T-helper 22 cell (primary cell): ENCODE measurements at regions not wholly inside any gene's neighbourhood (a gene's known extent, or its start where the extent isn't known, plus 50 kb on each side); places are given as distances from the start of the nearest gene placed in this dataset.

ENCODE experiments used
- DNase-seq: peaks from one replicate; pipeline ENCODE4 v3.0.0-alpha.2; 2020; ENCODE audit warnings: low read depth

DNA sequence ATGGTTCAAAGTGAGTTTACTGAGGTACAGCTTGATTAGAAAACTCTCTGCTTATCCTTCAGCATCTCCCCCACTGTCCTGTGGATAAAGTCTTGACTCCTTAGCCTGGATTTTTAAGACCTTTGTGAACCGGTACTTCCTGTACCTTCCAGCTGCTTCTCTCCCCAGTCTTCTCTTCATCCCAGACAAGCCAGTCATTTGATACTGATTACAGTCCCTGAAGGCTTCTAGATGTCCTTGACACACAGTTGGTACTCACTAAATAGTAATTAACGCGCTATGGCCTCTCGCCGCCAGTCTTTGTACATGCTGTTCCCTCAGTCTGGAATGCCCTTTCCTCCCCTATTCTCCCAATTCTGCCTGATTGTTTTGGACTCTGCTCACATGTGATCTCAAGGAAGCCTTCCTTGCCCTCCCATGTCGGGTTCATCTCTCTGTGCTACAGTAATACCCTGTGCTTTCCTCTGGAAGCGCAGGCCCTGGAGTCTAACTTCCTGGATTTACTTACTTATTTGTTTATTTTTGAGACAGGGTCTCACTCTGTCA, 50.6 kb upstream of the PTGR2 start:
- no peak for DNase-seq

DNA sequence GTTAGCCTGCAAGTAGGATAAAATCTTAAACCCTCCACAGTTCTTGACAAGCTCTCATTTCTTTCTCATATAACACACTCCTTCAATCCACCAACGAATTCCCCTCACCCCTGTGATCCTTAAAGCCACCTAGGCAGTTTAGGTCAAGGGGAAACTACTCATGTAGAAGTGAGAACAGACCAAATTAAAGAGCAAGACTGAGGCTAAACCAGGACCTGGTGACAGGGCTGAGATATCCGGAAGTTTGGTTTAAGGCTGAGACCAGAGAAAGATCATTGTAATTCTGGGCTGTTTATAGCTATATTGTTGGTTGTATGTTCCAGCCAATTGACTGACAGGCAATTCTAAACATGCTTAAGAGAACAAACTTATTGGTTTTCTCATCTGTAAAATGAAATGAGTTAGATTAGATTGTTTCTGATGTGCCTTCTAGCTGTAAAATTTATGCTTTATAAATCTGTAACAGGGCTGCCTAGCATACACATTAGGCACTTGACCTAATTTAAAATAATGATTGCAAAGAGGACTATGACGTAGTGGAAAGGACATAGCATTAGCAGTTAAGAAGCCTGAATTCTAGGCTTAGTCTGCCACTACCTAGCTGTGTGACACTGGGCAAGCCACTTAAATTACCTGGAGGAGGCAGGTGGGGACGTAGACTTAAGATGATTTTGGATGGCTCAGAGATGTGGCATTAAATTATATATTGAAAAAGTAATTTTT, 53.9 kb upstream of the PTGR2 start:
- DNase-seq: no peak

DNA sequence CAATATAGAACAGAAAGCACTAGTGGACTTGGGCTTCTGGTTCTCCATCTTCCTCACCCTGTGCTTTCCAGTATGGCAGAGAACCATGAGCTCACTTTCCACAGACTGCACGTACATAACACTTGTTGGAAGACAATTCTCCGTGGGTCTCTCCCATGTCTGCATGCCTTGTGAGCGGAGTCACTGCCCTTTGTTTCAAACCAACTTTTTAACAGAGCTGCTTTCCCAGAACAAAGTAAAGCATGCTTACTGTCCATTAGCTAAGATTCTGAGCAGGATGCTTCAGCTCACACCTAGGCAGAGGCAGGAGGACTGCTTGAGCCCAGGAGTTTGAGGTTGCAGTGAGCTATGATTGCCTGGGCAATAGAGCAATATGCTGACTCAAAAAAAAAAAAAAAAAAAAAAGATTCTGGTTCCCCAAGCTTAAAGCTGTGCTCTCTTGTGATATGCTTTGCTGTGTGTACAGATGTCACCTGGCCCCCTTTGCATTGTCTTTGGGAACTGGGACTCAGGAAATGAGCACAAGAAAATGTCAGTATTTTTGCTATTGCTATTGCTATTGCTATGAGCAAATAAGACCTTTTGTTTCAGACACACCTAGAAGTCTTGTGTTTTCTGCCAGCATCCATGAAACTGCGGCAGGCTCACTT, 54.6 kb upstream of the PTGR2 start:
- DNase-seq: no peak

DNA sequence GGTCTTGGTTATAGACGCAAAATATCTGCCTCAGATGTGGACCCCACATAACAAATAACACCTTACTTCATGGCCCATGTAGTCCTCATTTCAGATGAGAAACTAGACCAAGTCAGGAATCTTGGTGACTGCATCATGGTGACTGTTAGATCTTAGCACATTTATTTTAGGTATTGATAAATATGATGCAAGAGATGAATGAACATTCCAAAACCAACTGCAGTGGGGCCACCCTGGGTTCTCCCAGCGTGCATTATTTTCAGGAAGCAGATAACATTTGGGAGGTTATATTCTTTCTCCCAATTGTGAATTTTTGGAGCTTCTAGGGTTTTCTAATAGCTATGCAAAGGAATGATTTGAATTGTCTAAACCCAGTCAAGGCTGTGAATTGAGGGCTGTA, 55.2 kb upstream of the PTGR2 start:
- no peak for DNase-seq

DNA sequence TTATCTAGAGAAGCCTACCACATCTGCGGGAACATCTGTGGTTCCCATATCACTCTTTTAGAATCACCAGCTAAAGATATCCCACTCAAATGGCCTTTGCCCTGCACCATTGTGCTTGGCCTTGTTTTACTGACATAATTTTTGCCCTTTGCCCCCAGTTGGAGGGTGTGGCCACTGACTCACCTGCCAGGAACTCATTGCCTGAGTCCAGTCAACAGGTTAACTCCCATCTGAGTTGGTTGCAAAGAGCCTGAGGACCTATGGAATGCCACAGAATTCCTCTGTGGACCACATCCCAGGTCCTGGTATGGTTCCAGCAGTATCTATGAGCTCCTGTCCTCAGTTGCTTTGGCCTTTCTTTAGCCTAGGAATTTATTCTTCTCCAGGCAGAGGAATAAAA, 55.7 kb upstream of the PTGR2 start:
- no peak for DNase-seq

DNA sequence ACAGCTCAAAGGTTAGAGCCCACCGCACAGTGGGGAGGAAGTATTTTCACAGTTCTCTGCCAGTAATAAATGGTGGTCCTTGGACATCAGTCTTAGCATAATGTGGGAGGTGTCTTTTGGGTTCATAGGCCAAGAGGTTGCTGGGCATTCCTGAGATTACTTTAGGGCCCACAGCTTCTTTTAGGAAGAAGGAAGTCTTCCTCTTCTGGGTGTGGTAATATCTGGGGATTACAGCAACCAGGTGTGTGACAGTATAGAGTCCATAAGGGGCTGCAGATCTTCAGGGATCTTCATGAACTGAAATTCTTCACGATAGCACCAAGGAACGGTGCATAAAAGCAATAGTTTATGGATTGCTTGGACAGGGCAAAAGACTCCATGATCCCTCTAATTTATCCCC, 56.2 kb upstream of the PTGR2 start:
- DNase-seq: no peak

DNA sequence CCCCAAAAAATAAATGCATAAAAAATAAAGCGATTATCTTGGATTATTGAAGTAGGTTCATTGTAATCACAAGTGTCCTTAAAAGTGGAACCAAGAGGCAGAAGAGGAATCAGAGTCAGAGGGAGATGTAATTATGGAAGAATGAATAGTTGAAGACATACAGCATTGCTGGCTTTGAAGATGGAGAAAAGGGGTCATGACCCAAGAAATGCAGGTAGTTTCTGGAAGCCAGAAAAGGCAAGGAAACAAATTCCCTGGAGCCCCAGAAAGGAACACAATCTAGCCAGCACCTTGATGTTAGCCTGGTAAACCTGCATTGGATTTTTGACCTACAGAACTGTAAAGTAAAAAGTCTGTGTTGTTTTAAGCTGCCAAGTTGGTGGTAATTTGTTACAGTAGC, 57.5 kb upstream of the PTGR2 start:
- DNase-seq: no peak

DNA sequence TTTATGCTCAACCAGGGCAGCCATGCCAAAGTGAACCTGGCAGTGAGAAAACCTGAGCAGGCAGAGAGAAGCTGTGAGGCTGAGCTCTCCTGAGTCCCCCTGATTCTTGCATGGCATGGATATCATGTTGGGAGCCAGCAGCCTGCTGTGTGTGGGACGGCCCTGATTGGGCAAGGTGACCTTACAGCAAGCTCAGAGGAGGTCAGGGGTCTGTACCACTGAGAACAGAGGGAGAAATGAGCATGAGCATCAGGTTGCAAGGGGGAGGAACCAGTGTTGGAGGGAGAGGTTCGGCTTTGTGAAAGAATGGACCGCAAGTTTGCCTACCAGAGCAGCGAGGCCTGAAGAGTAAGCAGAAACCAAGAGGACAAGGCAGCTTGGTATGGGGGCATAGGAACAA, 59.1 kb upstream of the PTGR2 start:
- no peak for DNase-seq

DNA sequence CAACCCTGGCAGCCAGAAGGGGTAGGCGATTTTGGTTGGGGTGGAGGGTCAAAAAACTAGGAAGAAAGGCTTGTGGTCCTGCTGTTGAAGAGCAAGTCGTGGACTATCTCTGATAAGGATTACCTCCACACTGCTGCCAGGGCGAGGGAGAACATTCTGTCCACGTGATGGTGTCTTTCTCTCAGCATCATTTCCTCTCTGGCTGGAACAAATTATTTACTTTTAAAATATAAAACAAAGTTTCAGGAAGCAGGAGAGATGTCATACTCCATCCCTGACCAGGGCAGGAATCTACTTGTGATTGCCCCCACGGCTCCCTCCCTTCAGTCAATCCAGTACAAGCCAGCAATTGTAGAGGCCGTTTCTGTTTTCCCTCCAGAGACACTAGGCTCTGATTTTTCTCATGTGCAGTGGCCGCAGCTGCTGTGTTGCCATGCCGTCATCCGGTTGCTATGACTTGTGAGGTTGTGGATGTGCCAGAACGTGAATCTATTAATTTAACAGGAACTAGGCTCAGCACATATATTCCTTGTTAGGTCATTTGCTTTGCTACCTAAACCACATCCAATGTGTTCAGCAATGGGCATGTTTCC, 61.5 kb upstream of the PTGR2 start:
- no peak for DNase-seq

DNA sequence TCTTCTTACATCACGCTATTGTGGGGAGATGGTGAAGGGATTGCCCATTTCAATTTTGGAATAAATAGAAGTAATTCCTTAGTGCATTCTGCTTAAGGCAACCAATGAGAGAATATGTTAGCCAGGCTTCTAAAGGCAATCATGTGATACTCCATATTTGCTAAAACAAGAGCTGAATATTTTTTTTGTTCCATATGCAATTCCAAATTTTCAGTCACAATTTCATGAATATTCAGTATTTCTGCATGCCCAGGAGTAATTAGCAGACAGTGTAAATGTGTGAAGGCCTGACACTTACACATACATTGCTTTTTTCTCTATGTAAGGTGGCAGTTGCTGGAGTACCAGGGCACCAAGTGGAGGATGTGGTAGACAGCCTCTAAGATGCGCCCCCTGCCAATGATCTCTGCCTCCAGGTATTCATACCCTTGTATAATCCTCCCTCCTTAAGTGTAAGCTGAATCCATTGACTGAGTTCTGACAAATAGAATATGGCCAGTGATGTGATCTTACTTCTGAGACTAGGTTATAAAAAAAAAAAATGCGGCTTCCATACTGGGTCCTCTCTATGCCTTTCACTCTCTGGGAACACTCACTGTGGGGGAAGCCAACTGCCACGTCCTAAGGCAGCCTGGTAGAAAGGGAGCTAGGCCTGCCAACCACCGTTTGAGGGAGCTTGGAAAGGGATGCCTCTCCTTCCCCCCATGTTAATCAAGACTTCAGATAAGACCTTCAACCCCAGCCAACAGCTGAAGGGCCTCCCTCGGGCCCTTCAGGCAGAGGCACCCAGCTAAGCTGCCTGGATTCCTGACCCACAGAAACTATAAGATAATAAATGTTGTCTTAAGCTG, 62.7 kb upstream of the PTGR2 start:
- DNase-seq: no peak

DNA sequence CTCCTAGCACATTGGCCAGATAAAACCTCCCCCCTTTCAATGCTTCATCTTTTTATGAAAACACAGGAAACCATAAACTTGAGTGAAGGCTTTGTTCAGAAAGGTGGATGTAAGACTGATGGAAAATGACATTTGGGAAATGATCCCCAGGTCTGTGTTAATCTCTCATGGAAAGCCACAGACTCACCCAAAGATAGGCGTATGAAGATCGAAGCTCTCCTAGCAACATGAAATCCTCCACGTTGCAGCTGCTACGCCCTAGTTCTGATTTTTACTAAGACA, 63.4 kb upstream of the PTGR2 start:
- DNase-seq: no peak

DNA sequence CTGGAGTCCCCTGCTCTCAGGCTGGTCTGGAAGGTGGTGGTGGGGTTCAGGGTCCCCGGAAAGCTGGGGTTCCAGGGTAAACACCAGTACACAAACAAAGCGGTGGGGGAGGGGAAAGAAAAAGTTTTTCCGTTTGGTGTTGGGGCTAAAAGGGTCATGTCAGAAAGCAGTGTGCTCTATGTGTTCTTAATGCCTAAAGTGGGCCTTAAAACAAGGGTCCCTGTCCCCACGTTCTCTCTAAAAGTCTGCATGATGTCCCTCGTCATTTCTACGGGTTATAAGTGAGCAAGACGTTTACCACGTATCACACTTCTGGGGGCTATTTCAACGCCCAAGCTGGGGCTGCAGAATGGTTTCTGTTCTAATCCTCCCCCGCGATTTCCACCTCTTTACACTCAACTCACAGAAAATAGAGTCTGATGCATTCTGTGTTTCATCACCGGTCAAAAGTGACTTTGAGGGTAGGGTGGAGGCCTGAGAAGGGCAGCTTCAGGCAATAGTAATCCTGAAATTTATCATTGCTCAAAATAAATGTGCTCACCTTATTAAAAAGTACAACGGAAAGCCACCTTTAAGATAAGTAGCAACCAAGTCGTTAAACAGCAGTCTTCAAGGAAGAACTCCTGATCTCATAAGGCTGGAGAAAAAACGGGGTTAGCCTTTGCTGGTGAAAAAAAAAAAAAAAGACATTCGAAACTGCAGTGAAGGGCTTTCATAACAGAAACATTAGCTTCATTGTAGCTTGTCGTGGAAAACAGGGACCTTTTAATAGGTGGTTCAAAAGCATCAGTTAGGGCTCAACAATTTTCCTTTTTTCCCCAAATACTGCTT, 63.9 kb upstream of the PTGR2 start:
- DNase-seq: no peak

DNA sequence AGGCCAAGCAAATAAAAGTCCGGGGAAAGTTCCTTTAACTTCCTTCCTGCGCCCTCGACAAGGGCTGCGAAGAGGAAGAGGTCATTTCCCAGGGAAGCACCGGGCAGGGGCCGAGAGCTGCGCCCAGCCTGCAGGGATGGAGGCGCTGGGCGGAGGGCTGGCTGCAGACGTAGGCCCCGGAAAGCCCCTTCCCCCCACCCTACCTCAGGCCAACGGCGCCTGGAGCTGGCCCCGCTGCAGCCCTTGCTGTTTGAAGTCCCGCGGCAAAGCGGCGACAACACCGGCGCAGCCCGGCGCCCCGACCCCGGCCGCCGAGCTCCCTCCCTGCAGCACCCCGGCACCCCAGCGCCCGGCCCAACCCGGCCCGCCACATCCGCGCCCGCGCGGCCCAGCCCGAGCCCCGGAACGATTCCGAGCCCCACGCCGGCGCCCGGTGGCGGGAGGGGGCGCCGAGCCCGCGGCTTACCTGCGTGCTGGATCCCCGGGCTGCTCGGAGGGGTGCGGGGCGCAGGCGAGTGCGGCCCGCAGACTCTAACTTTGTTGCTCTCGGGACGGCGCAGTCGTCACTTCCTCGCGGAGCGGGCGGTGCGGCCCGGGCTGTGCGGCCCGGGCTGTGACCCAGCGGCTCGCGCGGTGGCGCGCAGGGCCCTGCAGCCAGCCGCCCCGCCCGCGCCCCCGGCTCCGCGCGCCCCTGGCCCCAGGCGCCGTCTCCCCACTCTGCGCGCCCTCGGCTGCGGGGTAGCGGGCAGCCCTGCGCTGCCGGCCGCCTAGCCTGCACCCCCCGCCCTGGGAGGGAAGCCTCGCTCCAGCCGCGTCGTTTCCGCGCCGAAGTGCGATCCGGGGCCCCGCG, 64.8 kb upstream of the PTGR2 start:
- DNase-seq: peak; percentile 46

DNA sequence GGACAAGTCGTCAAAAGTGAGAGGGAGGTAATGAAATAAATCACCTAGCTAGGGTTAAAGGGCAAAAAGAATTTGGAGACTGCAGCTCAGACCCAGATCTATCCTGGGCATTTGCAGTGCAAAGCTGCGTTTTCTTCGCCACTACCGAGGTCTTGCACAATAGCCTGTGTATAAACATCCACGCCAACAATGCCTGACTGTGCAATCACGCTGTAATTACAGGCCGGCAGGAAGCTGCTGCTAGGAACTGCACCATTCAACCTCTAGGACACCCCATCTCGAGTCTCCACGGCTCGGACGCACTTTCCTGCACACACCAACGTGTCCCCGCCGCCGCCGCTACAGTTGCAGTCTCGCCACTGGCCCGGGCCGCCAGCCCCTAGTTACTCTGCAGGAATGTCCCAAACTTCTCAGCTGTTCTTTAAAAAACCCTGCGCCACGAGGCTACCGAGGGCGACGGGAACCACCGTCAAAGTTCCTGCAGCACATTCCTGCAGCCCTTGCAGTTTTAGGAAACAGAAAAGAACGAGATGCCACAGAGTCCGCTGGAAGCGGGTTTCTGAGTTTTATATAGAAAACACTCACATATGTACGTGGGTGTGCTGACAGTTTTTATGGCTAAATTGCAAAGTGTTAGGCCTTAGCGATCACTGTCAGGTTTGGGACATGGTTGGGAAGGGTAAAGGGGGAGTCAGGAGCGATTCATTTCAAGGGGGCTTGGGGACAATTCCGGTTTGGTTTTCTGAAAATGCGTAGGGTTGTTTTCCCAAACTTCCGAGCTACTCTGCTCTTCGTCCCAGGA, 65.6 kb upstream of the PTGR2 start:
- peak; percentile 45 for DNase-seq

DNA sequence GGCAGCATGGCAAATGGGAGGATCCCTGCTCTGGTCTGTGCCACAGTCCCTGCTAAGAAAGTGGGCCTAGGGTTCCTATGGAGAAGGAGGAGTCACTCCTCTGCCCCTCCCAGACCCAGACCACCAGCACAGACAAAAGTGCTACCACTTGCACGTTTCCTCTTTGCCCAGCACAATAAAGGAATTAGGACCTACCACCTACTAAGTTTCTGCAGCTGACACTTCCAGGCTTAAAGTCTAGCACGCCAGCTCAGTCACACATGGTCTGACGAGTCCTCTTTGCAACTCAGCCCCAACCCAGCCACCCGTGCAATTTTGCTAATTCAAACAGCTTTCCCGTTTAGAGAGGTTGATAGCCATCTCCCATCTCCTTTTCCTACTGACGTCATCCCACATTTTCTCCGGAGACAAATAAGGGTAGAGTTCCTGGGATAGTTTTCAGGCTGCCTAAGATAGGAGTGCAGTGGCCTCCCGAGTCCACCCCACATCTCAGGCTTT, 66.2 kb upstream of the PTGR2 start:
- DNase-seq: no peak

DNA sequence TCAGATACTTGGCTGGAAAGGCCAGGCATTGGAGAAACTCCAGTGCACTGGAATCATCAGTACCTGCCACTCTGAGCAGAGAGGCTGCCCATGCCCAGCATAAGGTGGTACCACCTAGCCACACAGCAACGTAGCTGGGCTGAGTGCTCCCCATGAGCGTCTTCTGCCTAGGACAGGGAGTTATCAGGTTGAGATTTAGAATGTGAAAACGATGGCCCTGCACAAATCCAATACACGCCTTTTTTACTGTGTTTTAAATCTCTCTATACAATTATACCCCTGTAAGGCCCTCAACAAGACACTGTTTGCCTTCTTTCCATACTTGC, 66.7 kb upstream of the PTGR2 start:
- DNase-seq: no peak

DNA sequence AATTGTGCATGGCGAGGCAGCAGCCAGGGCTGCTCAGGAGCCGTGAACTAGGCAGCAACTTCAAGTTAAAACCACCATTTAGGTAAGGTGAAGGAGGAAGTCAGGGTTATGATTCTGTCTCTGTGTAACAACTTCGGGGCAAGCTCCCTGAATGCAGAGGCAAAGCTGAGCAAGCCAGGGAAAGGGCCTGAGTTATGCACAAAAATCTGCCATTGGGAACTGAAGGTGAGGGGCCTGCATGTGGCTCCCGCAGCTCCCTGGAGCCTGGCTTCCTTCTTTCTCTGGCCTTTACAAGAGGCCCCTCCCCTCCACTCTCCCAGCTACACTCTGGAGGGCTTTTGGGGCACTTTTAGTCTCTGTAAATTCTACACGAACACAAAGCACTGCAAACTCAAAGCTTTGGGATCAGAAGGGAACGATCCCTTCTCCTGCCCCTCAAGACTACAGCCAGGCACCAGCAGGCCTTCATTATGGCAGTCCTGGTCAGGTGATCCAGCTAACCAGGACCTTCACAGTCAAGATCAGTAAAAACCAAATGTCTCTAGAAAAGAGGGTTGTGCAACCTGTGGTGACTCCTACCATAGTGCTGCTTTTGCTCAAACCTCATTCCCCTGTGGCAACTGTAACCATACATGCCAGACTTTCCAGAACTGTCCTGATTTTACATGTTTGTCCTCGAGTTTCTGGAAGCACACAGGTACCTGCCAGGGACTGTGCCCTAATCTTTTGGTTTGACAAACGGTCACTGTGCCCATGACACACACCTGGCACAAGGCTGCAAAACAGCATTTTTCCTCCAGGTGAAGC, 67.2 kb upstream of the PTGR2 start:
- DNase-seq: no peak

DNA sequence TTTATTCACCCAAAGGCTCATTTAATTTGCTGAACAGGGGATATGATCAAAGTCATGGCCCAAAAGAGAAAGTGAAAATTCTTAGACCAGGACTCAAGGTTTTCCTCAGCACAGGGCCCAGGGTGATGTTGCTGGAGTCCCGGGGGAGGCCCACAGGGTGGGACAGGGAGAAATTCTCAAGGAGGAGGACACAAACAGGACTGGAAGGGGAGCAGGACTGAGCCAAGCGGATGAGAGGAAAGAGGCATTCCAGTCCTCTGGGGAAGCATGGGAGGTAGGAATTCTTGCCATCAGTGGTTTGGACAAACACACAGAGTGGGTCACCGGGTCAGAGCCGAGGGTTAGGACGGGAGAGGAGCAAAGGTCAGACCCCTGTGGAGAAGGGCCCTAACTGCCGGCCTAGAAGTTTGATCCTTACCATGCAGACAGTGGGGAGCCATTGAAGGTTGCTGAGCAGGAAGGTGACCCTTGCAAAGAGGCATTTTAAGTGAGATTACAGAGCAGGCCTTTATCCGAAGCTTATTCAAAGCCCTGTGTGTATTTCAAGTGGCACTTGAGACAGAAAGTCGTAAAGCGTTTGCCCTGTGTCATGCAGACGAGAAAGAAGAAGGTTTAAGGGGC, 68.4 kb upstream of the PTGR2 start:
- DNase-seq: no peak

DNA sequence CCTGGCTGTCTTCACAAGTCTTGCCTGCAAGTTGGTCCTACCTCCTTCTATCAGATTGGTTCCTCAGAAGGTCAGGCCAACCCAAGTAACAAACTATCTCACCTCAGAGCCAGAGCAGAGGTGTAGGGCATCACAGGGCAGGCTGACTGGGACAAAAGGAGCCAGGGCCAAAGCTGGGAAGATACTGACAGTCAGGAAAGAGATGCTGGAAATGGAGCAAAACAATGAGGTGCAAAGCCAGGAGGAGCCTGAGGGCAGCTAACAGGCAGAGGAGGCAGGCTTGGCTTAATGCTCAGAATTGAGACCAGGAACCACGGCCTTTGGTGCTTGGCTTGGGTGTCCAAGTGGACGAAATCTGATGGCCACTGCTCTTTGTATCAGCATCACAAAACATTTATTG, 68.4 kb upstream of the PNMA1 start:
- no peak for DNase-seq
